ENCODE measurements at regions not wholly inside any gene's neighbourhood (a gene's known extent, or its start where the extent isn't known, plus 50 kb on each side); places are given as distances from the start of the nearest gene placed in this dataset.

- Histone ChIP-seq H3K9me3 (ENCODE audit: control insufficient read depth in 1 of 2, insufficient read depth in 1 of 2, low read depth in 1 of 2, low read length in 2 of 2) (no peaks in the 10 kb centered on the region), H3K4me2 (ENCODE audit: low read length) (no peak overlapping the region), H4K20me1 (ENCODE audit: insufficient read depth) (no peaks in the 10 kb centered on the region), H3K36me3 (ENCODE audit: control insufficient read depth in 1 of 2, insufficient read depth in 2 of 2, low read length in 2 of 2) (no peaks in the 10 kb centered on the region), H3K9ac (ENCODE audit: low read length) (no peak overlapping the region), H3K27me3 (ENCODE audit: insufficient read depth, low read length) (peaks cover 6% of the 10 kb centered on the region; the same call in 1 of the 2 replicates), H3K9me2 (ENCODE audit: insufficient read depth) (no peaks in the 10 kb centered on the region), H3K79me2 (ENCODE audit: insufficient read depth, low read length) (no peaks in the 10 kb centered on the region), H3K27ac (ENCODE audit: low read depth, low read length) (no peak overlapping the region), H3K4me3 (replicated peaks in 1 of 2; ENCODE audit: low read depth in 1 of 2, low read length in 2 of 2) (no peak overlapping the region), H2AFZ (ENCODE audit: low read depth, low read length, poor library complexity, severe bottlenecking) (no peak overlapping the region), H3K4me1 (ENCODE audit: control insufficient read depth in 1 of 2, insufficient read depth in 2 of 2, low read length in 2 of 2) (peaks cover 0 to 11% of the 10 kb centered on the region in 2 experiments; a peak in 3 of 4 replicates)
- RAD21 ChIA-PET (ENCODE audit: low non-redundant PET in 1 of 2, low total read pairs in 2 of 2, uncharacterized antibody in 2 of 2, unreplicated experiment in 2 of 2), result no interaction called here
- CTCF ChIA-PET, result no interaction called here
- TF ChIP-seq SP1 (IDR thresholded peaks at IDR 0.05; ENCODE audit: low read depth), result no peak
- TF ChIP-seq POLR2AphosphoS5 (IDR thresholded peaks at IDR 0.05; ENCODE audit: low read depth, low read length), result no peak
- no peak for TF ChIP-seq CTCF (IDR thresholded peaks at IDR 0.05 in 2 of 3, conservative IDR thresholded peaks at IDR 0.05 in 1 of 3; ENCODE audit: borderline replicate concordance in 1 of 3, insufficient read depth in 1 of 3, low read depth in 2 of 3, low read length in 2 of 3)
- TF ChIP-seq CEBPB (IDR thresholded peaks at IDR 0.05; ENCODE audit: low read depth), result no peak
- TF ChIP-seq, protein P1, sequence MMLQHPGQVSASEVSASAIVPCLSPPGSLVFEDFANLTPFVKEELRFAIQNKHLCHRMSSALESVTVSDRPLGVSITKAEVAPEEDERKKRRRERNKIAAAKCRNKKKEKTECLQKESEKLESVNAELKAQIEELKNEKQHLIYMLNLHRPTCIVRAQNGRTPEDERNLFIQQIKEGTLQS (IDR thresholded peaks at IDR 0.05), result no peak
- no peak for TF ChIP-seq TCF7L2 (IDR thresholded peaks at IDR 0.05; ENCODE audit: borderline replicate concordance, extremely low read depth, insufficient read depth, insufficient read length)
- no peak for TF ChIP-seq CBX3 (IDR thresholded peaks at IDR 0.05; ENCODE audit: low read depth)
- no peak for TF ChIP-seq EGR1 (IDR thresholded peaks at IDR 0.05; ENCODE audit: low read depth)
- no peak for TF ChIP-seq SIN3A (IDR thresholded peaks at IDR 0.05; ENCODE audit: low read depth)
- no peak for TF ChIP-seq ZFX (IDR thresholded peaks at IDR 0.05)
- TF ChIP-seq FOSL1 (IDR thresholded peaks at IDR 0.05; ENCODE audit: low read depth), result no peak
- TF ChIP-seq, protein P2, sequence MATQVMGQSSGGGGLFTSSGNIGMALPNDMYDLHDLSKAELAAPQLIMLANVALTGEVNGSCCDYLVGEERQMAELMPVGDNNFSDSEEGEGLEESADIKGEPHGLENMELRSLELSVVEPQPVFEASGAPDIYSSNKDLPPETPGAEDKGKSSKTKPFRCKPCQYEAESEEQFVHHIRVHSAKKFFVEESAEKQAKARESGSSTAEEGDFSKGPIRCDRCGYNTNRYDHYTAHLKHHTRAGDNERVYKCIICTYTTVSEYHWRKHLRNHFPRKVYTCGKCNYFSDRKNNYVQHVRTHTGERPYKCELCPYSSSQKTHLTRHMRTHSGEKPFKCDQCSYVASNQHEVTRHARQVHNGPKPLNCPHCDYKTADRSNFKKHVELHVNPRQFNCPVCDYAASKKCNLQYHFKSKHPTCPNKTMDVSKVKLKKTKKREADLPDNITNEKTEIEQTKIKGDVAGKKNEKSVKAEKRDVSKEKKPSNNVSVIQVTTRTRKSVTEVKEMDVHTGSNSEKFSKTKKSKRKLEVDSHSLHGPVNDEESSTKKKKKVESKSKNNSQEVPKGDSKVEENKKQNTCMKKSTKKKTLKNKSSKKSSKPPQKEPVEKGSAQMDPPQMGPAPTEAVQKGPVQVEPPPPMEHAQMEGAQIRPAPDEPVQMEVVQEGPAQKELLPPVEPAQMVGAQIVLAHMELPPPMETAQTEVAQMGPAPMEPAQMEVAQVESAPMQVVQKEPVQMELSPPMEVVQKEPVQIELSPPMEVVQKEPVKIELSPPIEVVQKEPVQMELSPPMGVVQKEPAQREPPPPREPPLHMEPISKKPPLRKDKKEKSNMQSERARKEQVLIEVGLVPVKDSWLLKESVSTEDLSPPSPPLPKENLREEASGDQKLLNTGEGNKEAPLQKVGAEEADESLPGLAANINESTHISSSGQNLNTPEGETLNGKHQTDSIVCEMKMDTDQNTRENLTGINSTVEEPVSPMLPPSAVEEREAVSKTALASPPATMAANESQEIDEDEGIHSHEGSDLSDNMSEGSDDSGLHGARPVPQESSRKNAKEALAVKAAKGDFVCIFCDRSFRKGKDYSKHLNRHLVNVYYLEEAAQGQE (IDR thresholded peaks at IDR 0.05; ENCODE audit: low read depth), result no peak
- TF ChIP-seq ZBTB33 (IDR thresholded peaks at IDR 0.05; ENCODE audit: extremely low read depth, insufficient replicate concordance, low read length), result no peak
- no peak for TF ChIP-seq ELF1 (IDR thresholded peaks at IDR 0.05; ENCODE audit: borderline replicate concordance, low read depth)
- TF ChIP-seq MAX (IDR thresholded peaks at IDR 0.05), result no peak
- TF ChIP-seq SRF (IDR thresholded peaks at IDR 0.05; ENCODE audit: low read depth), result no peak
- no peak for TF ChIP-seq POLR2A (IDR thresholded peaks at IDR 0.05; ENCODE audit: borderline replicate concordance, extremely low read depth, insufficient read depth, insufficient read length)
- TF ChIP-seq JUND (IDR thresholded peaks at IDR 0.05), result no peak
- intact Hi-C loops (cut with micrococcal nuclease), result no loop called here
- no peak for ATAC-seq
- no TSS peak for BruUV-seq (replicated peaks)
- DNase-seq (ENCODE audit: low read depth, low spot score), result no peak
- POLR2A ChIA-PET, result no interaction called here
Observed at GRCh38 chr9:129393064-129393463, 215.0 kb upstream of the IER5L start.
